ENCODE measurements at regions not wholly inside any gene's neighbourhood (a gene's known extent, or its start where the extent isn't known, plus 50 kb on each side); places are given as distances from the start of the nearest gene placed in this dataset.

DNA sequence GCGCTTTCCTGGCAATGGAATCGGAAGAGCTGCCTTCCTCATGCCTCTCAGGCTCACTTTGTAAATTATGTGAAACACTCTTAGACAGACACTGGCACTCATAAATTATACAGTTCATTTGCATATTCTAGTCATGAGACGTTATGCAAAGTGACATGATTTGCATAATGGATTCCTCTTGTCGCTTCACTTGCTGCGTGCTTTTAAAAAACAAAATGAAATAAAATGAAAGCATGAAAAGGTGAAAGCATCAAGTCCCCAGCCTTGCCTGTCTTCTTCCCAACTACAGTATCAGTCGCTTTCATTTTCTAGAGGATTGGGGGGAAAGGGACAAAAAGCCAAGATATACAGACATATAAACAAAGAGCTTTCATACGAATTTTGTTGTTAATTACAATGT lies 252.8 kb upstream of the PMFBP1 start:
- TF ChIP-seq, protein P1, sequence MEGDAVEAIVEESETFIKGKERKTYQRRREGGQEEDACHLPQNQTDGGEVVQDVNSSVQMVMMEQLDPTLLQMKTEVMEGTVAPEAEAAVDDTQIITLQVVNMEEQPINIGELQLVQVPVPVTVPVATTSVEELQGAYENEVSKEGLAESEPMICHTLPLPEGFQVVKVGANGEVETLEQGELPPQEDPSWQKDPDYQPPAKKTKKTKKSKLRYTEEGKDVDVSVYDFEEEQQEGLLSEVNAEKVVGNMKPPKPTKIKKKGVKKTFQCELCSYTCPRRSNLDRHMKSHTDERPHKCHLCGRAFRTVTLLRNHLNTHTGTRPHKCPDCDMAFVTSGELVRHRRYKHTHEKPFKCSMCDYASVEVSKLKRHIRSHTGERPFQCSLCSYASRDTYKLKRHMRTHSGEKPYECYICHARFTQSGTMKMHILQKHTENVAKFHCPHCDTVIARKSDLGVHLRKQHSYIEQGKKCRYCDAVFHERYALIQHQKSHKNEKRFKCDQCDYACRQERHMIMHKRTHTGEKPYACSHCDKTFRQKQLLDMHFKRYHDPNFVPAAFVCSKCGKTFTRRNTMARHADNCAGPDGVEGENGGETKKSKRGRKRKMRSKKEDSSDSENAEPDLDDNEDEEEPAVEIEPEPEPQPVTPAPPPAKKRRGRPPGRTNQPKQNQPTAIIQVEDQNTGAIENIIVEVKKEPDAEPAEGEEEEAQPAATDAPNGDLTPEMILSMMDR (IDR thresholded peaks at IDR 0.05): no peak
- TF ChIP-seq POLR2A (IDR thresholded peaks at IDR 0.05) (no peak), POLR2AphosphoS5 (IDR thresholded peaks at IDR 0.05; ENCODE audit: insufficient read depth in 1 of 2, low read depth in 1 of 2) (no peak)

Measured in vagina (tissue), 2 donors.